Activated CD4-positive, CD25-positive, alpha-beta regulatory T cell treated with anti-CD3 and anti-CD28 coated beads, Interleukin-2, amount 50 U/mL, for 24 hours (primary cell): ENCODE measurements at regions not wholly inside any gene's neighbourhood (a gene's known extent, or its start where the extent isn't known, plus 50 kb on each side); places are given as distances from the start of the nearest gene placed in this dataset.

Source experiments
- ATAC-seq, 2 donors: fragments of 150-1000 bp; cut with Tn5 transposase; one replicate each; pipeline ENCODE4 v1.10.0; 2021; ENCODE audit warnings: mild to moderate bottlenecking in 1 of 2, moderate library complexity in 1 of 2

DNA sequence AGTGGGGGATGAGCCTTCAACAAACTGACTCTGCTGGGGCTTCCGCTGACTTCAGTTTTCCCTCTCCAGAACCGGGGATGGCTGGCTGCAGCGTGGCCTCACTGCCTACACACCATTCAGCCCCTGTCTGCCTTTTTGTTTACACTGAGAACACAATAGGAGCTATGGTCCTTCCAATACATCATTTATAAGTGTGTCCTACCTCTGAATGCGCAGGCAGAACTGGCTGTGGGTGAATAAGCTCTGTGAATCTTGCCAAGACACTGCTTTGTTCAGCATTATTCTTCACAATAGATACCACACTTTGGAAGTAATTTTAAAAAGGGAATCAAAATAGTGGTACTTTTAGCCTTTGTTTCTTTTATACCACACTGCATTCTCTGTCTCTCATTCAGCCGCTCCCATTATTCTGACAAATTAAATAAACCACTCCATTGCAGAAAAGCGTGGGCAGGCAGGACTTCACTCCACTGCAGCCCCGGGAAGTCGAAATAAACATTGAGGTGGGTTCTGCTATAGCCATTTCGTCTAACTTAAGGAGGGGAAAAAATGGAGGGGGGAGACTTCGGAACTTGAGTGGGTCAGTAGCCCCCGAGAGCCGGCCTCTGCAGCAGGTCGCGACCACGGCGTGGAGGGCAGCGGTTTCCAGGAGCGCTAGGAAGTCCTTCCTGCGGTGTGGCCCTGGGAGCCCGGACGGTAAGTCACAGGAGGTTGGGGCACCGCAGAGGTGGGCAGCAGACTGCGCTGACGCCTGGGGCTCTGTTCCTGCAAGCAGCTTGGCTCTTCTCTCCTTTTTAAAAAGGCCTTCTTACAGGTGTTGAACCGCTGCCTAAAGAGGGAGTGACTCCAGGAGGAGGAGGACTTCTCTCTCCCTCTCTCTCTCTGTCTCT, 94.8 kb upstream of the SOX1 start:
- ATAC-seq = no peak

- no peak for ATAC-seq
These were observed 93.8 kb upstream of the SOX1 start for GRCh38 chr13:111973186-111973585.

GRCh38 chr13:111973605-111974340, 93.2 kb upstream of the SOX1 start:
- no peak for ATAC-seq

DNA sequence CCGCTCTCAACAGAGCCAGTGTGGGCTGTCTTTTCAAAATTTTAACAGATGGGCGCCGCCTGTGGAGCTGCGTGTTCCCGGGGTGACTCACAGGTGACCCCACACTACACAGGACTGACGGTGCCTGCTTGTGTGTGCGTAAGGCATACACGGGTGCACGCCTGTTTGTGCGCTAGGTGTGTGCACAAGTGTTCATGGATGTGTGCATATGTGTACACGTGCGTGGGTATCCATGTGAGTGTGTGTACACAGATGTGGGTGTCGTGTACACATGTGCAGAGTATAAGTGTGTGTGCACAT, 92.7 kb upstream of the SOX1 start:
- no peak for ATAC-seq

- ATAC-seq = no peak
These were observed 91.1 kb upstream of the SOX1 start for GRCh38 chr13:111975539-111976473.

DNA sequence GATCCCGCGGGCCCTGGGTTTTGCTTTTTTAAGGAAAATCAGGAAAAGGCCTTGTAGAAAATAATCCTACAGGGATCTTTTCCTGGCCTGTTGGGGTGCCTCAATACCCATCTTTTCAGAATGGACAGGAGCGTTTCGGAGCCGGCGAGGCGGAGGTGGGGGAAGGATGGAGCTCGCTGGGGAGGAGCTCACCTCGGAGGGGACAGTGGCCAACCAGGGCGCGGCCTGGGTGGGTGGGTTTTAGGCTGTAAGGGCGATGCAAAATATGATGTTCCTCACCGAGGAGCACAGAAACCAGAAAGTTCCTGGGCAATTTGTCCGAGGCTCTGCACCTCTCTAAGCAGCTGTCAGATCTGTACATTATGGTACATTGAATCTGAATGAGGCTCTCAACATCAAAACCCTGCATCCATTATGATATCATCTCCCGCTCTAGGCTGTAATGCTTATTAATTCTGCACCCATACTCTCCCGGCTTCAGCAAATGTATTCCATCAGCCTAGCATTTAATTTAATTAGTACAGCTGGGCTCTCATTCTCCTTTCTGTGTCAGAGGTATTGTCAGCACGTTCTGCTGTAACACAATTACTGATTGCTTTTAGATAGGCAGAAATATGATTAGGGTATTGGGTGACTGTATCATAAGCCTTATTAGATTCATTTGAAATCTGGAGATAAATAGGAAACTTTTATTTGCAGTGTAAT, 90.3 kb upstream of the SOX1 start:
- ATAC-seq = no peak

GRCh38 chr13:111977179-111977506, 89.8 kb upstream of the SOX1 start:
- no peak for ATAC-seq

DNA sequence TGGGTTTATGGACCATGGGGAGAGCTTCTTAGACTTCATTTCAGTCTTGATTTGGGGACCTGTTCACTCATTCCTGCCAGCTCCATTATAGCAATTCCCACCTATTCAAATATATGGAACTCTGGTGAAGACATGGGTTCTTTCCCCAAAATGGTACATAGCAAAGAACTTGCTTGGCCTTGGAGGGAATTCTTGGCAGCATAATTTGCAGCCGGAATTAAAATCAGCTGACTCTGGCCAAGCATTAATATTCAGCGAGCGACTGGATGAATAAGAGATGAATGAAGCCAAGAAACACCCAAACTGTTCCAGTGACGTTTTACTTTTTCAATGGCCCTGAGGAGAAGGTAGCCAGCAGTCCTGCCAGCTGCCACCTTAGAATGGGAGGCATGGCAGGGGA, 88.4 kb upstream of the SOX1 start:
- no peak for ATAC-seq

DNA sequence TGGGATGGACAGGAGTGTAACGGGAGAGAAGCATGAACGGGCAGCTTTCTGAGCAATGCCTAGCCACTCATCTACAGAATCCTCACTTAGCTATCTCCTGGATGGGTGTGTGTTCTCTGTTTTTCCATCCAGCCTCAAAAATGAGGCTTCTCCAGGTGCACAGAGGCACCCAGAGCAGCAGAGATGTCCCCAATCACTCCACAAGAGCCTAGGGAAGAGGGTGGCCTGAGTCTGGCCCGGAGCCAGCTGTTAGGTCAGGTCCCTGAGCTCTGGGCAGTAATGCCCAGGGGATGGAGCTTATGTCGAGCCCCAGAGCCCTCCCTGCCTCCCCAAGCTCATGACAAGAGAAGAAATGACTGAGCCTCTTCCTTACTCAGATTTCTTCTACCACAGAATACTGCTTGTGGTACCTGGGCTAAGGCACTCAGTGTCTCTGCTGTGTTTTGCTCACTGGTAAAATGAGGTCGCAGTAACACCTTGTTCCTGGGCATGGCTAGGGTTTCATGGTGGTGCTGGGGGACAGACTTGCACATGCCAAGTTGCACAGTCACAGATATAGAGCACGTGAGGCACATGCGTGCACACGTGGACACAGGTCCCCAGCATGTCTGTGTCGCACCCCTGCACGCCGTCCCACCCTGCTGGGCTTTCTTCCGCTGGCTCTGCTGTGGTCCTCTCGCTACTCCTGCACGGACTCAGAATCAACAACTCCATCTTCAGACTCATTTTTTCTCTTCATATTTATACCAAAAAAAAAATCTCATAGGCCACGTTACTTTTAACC, 86.6 kb upstream of the SOX1 start:
- no peak for ATAC-seq

DNA sequence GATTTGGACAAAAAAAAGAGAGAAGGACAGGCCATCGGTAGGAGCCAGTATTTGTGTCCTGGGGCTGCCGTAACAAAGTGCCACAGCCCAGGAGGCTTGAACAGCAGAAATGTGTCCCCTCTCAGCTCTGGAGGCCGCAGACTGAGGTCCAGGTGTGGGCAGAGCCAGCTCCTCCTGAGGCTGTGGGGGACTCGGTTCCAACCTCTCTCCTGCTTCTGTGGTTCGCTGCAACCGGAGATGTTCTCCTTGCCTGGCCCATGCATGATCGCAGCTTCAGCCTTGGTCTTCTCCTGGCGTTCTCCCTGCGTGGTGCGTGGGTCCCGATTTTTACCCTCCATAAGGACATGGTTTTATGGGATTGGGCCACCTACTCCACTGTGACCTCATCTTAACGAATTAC, 85.9 kb upstream of the SOX1 start:
- no peak for ATAC-seq

GRCh38 chr13:111981446-111982165, 85.3 kb upstream of the SOX1 start:
- ATAC-seq = no peak

DNA sequence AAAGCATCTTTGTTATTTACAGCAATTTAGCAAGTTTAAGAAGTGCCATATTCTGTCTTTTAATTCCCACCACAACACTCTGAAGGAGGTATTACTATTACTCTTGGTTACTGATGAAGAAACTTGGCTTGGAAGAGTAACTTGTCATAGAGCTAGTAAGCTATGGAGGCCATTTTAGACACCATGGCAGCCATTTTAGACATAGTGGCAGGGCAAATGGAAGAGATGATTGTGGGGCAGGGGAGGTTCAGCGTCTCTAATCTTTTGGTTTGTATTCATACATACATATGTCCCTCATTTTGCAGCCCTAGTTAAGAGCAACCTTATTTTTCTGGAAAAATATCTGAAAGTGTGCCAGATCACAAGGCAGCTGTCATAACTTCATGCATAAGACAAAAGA, 82.6 kb upstream of the SOX1 start:
- ATAC-seq = no peak

GRCh38 chr13:111990362-111990761, 76.6 kb upstream of the SOX1 start:
- ATAC-seq = no peak

- no peak for ATAC-seq
These were observed 74.0 kb upstream of the SOX1 start for GRCh38 chr13:111992911-111993310.

DNA sequence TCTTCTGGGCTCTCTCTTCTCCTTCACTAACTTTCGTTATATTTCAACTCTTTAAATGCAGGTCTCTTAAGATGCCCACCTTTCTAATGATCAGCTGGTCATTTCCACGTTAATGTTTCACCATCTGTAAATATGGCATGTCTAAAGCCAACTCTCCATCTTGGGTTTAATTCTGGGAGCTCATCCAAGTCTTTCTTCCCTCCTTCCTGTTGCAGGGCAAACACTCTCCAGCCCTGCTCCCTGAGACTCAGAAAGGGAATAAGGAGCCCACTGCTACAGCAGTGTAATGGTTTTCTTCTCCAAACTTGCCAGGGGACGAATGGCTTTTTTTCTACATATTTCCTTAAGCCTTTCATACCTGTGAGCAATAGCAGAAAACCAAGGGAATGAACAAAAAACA, 73.3 kb upstream of the SOX1 start:
- no peak for ATAC-seq

DNA sequence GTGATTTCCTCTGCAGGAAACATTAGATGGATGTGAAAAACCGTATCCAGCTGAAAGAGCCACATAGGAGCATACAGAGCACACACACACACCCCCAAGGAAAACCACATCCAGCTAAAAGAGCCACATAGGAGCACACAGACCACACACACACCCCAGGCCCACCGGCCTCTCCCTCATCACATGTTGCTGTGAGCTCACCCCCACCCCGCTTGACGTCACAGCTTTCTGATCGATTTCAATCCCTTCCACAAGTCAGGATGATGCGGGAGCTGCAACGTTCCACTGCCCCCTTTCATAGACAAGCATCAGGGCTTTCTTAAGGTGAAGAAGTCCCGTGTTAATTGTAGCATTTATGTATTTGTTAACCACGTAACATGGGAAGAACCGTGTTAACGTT, 72.4 kb upstream of the SOX1 start:
- no peak for ATAC-seq

- no peak for ATAC-seq
These were observed 67.6 kb upstream of the SOX1 start for GRCh38 chr13:111999352-111999751.

DNA sequence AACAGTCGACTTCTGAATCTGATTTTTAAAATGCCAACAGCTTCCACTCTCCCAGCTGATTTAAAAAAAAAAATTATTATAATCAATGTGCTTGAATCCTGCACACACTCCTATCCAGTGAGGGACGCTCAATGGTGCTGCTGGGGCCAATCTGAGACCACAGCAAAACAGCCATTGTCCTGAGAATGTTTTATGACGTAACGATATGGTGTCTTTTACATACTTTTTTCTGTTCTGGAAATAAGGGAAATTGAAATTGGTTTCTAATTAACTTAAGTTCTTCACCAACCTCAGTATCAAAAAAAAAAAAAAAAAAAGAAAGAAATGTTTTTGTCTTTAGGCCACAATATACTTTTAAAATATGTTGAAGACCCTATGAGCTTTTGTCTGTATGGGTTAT, 66.1 kb upstream of the SOX1 start:
- ATAC-seq = no peak

- ATAC-seq = no peak
These were observed 65.4 kb upstream of the SOX1 start for GRCh38 chr13:112001571-112001970.

GRCh38 chr13:112003396-112003795, 63.6 kb upstream of the SOX1 start:
- no peak for ATAC-seq

GRCh38 chr13:112003941-112004340, 63.0 kb upstream of the SOX1 start:
- no peak for ATAC-seq
